GM19328 (cell line): ENCODE measurements at regions not wholly inside any gene's neighbourhood (a gene's known extent, or its start where the extent isn't known, plus 50 kb on each side); places are given as distances from the start of the nearest gene placed in this dataset.

Experiments used
- ATAC-seq: cut with Tn5 transposase; IDR thresholded peaks from one replicate; pipeline ENCODE4 v1.9.1; 2021; ENCODE audit warnings: mild to moderate bottlenecking, moderate library complexity; ENCODE audit not compliant: unreplicated experiment

DNA sequence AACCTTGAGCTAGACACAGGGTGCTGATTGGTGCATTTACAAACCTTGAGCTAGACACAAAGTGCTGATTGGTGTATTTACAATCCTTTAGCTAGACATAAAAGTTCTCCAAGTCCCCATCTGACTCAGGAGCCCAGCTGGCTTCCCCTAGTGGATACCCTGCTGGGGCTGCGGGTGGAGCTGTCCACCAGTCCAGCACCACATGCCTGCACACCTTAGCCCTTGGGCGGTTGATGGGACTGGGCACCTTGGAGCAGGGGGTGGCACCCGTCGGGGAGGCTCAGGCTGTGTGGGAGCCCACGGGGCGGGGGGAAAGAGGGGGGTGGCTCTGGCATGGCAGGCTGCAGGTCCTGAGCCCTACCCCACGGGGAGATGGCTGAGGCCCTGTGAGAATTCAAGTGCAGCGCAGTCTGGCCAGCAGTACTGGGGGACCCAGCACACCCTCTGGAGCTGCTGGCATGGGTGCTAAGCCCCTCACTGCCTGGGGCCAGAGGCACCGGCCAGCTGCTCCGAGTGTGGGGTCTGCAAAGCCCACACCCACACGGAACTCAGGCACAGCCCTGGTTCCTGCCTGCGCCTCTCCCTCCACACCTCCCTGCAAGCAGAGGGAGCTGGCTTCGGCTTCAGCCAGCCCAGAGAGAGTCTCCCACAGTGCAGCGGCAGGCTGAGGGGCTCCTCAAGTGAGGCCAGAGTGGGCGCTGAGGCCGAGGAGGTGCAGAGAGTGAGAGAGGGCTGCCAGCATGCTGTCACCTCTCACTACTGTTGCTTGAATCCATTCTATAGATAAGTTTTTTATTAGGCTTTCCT lies 369.8 kb upstream of the SMIM30 start:
- ATAC-seq, result no peak

DNA sequence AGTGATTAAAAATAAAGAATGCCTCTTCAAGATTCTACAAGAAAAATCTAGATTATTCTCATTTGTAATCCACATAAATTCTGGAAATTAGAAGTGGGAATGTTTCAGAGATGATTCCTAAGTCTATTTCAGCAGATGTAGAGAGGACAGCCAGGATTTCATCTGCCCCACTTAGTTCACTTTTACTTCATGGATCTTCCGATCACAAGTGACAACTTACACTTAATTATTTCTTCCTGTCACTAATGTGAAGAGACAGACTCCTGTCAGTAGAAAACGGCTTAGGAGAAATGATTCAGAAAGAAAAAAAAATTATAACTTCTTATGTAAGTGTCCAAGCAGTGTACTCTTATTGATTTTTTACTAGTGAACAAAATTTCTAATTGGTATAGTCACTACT lies 368.2 kb upstream of the SMIM30 start:
- ATAC-seq, result no peak

DNA sequence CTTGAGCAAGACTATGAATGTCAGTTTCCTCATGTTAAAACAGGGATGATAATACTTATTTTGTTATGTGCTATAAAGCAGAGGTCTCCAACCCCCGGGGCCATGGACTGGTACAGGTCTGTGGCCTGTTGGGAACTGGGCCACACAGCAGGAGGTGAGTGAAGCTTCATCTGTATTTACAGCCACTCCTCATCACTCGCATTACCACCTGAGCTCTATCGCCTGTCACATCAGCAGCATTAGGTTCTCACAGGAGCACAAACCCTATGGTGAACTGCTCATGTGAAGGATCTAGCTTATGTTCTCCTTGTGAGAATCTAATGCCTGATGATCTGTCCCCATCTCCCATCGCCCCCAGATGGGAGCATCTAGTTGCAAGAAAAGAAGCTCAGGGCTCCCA lies 365.3 kb upstream of the SMIM30 start:
- no peak for ATAC-seq

DNA sequence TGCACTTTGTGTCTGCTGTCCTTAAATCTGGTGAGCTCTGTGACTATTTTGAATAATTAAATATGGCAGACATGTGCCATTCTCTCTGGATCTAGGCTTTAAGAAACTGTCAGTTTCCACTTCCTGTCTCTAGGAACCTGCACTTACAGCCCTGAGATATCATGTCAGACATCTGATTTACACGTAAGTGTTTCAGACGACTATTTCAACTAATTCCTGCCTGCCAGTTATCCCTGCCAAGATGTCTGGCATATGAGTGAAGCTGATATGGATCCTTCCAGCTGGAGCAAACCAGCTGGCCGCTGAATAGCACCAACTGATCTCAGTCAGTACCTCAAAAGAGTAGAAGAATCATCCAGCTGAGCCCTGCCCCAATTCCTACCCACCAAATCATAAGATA lies 362.2 kb upstream of the SMIM30 start:
- no peak for ATAC-seq

DNA sequence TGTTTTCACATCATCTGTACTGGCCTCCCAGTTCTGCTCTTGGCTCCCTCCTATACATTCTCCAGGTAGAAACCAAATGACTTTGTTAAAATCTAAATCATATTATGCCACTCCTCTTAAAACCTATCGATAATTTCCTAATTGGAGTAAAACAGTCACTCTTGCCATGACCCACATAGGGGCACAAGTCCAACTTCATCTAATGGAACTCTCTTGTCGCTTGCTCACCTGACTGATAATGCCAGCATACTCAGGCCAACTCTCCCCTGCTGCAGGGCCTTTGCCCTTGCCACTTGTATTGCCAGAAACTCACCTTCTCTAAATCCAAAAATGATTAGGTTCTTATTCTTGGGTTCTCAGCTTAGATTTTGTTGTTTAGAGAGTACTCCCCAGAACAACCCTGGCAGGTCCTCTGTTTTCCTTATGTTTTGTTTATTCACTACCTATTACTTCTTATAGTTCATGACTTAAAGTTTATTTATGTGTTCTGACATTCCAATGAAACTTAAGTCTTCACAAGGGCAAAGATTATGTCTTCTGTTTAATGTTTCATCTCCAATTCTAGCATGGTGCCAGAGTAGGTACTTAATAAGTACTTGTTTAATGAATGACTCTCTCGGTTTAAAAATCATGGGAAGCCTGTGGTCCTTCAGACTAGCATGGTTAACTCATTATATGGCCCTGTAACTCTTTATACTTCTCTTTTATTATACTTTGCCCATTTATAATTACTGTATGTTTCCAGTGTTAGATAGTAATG lies 345.9 kb upstream of the SMIM30 start:
- no peak for ATAC-seq

DNA sequence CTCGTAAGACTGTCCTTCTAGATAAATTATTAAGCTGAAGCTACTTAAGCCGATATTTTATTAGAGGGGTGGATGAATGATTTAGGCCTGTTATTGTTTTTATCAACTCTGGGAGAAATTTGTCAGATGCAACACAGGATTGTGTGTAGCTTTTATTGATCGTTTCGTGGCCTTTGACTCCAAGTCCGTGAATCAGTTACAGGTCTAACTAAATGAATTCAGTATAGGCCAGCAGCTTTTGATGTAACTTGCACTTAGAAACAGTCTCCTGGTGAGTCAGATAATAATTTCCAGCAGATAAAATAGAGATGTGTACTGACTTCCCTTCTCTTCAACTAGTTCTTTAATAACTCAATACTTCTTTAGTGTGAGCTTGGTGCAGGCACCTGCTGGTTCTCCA lies 341.7 kb upstream of the SMIM30 start:
- ATAC-seq, result no peak

DNA sequence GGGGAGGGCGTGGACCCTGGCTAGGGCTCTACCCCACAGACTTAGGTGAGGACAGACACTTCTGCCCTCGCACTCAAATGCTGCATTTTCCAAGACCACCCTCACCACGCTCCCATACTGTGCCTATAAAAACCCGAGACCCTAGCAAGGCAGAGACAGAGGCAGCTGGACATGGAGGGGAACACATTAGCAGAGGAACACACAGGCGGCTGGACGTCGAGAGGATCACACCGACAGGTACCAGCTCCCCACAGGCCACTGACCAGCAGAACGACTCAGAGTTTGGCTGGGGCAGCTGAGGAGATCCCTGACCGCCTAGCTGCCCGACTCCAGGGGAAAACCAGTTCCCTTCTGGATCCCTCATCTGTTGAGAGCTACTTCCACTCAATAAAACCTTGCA lies 338.2 kb upstream of the SMIM30 start:
- ATAC-seq, result no peak

DNA sequence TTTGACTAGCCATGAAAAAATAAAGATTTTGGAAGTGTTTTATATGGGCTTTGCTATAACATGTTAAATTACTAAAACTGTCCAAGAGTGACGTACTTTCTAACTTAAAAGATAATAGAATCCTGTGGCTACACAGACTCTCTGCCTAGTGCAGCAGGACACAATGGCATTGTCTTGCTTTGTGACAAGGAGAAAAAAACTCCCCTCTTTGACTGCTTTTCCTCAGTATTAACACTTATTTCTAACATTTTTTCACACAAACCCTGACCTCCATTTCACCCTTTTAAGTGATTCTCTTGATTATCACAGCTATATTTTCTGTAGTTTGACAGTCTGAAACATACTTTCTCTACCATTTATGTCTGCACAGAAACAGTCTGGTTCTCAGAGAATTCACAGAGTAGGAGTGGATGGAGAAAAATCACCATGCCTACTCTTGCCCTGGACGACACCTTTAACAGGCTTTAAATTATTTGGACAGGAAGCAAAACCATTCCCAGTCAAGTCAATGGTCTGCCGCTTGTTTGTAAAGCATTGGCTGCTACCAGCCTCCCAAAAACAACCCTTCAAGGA lies 336.3 kb upstream of the SMIM30 start:
- ATAC-seq, result no peak

DNA sequence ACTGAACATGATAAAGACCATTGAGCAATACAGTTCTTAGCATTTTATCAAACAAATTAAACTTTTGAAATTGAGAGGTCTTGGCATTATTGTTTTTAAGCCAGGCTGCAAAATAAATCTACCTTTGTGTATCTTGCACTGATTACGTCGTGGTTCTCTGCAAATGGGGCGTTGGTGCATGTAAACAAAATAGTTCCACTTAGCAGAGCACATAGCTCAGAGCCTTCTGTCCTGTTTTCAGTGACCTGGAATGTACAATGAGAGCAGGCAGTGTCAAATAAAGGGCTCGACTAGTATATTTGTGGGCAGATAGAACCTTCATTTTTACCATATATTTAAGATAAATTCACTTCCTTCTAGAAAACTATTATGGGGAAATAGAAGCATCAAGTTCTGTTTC lies 333.9 kb upstream of the SMIM30 start:
- ATAC-seq, result no peak

DNA sequence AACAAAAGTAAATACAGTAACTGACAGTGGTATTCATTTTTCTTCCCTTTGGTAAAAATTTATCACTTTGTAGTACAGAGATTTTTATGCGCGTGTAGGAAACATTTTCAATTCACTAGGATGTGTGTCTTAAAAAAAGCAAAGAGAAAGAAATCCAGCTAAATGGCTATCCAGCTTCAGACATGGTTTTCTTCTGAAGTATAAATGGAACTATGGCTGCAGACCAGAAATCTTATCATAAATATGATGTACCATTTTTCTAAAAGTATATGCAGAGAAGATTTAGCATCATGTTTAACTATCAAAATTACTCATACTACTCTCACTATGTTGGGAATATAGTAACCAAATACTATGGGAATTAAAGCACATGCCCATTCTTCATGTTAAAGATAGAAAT lies 328.4 kb upstream of the SMIM30 start:
- ATAC-seq, result no peak

DNA sequence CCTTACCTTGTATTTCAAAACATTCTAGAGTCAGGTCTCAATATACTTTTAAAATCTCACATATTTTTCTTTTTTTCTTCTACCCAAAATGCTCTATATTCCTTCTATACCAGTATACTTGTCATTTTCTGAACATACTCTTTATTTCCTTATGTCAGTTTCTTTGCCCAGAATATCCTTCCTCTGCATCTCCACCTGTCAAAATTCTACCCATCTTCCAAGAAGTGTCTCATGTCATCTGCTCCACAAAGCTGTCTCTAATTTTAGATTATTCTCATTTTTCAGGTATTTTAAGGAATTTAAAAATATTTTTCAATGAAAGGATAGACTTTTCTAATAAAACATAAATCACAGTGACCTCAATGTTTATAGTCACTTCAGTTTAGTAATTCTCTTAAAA lies 328.0 kb upstream of the SMIM30 start:
- no peak for ATAC-seq

DNA sequence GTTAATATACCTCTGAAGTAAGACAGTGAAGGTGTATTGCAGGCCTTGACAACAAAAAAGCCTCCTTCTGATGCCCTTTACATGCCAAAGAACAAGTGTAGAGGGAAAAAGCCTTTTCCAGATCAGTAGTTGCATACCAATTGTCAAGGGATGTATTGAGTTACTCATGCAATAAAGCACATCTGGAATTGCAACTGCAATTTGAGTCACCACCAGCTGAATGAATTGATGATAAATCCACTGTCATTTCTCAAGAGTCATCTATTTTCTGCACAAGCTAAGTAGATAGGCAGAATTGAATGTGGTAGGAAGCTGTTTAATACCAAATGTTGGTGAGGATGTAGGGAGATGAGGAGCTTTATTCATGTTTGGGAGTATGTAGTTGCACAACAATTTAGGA lies 325.9 kb upstream of the SMIM30 start:
- no peak for ATAC-seq

DNA sequence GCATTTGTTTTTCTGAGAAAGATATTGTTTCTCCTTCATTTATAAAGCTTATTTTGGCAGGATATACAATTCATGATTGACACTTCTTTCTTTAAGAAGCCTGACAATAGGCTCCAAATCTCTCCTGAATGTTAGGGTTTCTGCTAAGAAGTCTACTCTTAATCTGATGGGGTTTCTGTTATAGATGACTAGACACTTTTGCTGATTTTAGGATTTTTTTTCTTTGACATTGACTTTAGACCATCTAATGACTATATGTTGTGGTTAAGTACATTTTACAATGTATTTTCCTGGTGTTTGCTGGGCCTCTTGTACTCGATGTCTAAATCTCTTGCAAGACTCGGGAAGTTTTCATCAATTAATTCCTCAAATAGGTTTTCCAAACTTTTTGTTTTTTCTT lies 321.8 kb upstream of the SMIM30 start:
- no peak for ATAC-seq

DNA sequence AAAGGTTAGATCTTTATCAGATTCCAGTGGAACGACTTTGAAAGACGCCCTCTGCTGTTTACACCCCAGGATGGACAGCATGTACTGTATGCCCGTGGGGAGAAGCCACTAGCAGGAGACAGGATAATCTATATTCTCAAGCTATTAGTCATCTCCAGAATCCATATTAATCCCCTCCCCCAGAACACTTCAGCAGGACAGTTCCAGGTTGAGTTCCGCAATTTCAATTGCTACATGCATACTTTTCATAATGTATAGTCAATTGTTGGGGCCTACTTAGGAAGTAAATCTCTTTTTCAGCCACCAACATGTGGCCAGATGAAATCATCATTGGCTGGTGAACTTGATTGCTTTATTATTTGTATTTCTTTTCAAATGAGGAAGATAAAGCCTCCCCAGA lies 313.1 kb upstream of the SMIM30 start:
- ATAC-seq, result no peak

DNA sequence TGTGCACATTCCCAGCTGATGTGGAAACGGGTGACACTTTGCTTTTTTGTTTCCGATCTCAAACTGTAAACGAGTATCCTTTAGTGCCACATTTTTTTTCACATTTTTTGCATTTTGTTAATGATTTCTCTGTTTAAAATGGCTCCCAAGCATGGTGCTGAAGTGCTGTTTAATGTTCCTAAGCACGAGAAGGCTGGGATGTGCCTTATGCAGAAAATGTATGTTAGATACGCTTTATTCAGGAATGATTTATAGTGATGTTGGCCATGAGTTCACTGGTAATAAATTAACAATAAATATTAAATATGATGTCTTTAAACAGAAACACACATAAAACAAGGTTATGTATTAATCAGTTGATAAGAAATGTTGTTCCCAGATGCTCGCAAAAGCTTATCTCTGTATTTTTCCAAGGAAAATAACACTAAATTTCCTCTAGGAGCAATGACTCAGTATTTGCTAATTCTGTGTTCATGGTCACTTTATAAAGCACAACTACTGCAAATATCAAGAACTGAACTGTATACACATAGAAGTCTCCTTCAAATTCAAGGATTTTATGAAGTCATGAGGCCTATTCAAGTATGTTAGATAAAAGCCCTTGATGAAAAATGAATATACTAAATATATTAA lies 305.9 kb upstream of the SMIM30 start:
- ATAC-seq, result no peak

DNA sequence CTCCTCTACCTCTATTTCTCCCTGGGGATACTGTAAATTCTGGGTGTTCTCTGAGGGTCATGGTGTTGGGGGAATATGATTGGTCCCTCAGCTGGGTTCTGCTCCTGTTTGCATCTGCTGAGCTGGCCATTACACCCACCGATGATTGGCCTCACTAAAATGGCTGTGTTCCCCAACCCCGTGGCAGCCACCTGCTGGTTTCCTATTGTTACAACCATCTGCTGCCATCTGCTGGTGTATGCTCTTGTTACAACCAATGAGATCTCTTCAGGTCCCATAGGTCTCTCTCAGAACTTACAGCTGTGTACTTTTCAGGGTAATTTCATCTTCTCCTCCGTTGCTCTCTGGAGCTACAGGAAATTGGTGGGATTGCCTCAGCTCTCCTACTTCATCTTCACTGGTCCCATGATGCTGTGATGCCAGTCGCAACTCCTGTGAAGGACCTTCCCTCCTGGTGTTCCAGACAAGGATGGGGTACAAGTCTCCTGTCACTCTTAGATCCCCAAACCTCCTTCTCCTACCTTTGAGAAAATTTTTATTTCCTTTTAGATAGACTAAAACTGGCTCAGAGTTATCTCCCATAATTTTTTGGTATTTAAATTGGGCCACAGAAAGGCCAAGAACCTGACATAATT lies 303.5 kb upstream of the SMIM30 start:
- peak; percentile 100 for ATAC-seq

DNA sequence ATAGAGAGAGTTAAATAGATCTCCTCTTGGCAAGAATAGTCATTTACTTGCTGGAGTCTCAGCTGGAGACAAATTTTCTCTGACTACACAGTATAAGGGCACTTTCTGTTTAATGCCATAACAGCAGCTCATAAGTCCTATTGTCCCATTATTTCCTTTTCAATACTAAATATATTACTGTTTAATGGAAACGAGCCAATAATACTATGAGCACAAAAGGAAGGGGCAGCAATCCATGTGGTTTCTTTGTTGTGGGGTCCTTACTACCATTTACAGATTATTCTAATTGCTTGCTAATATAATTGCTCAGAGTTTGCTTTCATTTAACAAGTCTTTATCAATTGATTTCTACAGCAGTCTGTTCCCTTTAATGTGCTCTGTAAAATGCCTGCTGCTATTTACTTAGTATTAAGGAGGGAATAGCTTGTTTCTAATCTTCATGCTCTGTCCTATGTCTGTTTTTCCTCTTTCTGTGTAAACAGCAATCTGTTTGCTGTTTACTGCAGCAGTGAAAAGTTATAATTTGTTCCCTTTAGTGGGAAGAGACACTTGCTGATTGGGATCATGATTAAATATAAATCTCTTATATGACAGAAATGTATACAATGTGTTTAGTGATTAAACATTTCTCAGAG lies 296.2 kb upstream of the SMIM30 start:
- ATAC-seq, result no peak

DNA sequence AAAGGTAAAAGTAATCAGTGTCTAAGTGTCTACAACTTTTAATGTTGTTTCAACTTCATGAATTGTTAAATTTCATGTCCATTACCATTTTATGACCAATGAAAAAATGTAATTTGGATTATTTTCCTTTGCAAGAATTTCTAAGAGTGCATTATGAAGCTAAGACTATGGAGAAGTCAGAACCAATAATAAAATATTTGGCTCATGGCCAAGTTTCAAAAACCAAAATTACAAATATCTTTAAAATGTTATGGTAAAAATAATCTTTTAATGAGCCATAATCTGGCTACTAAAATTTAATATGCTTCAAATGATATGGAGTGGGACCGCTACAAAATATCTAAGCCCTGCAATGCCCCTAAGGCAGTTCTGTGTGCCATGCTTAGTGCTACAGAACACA lies 294.1 kb upstream of the SMIM30 start:
- ATAC-seq, result no peak

DNA sequence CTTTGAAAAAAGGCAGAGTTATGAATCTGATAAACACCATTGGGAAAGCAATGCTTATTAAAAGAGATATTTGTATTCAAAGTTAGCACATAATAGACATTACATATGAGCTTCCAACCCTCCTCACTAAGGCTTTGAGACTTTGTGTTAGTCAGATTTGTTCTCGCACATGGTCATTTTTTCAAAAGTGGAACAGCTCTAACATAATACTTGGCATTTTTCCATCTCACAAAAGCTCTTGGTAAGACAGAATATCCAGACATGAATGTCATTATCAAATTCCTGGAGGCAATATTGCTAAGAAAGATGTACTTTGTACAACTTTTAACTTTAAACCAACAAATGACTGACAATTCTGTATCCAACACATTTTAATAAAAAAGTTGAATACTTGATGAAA lies 292.4 kb upstream of the SMIM30 start:
- ATAC-seq, result no peak

DNA sequence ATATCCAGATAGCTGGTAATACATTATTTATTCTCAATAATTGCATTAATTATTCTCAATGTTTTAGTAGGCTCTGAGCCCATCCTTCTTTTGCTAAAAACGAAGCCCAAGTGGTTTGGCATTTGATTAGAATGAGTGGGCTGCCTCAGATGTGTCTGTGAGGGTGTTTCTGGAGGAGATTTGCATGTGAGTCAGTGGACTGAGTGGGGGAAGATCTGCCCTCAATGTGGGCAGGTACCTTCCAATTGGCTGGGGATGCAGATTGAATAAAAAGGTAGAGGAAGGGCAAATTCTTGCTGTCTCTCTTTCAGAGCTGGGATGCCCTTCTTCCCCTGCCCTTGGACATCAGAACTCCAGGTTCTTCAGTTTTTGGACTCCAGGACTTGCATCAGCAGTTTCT lies 290.6 kb upstream of the SMIM30 start:
- no peak for ATAC-seq
